ENCODE measurements at regions not wholly inside any gene's neighbourhood (a gene's known extent, or its start where the extent isn't known, plus 50 kb on each side); places are given as distances from the start of the nearest gene placed in this dataset.

DNA sequence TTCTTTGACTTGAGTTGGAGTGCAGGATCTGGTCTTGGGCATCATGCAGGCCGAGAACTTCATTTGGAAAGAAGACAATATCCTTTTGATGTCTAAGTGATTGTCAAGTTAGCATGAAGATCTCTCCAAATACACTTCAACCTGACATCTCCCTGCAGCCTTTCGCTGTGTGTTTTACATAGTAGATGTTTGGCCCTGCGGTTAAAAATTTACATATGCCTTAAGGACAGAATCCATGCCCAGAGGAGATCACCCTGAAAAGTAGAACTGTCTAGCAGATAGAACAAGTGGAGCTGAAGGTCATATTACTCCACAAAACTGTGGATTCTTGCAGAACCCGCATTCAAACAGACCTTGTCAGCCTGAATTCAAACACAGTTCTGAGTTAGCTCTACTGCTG, 409.9 kb downstream of the LPIN1 start:
- H4K20me1 ChIP-seq (ENCODE audit: control insufficient read depth, insufficient read depth, low read length, poor library complexity, severe bottlenecking), result no peaks in the 10 kb centered on the region
- H3K4me3 ChIP-seq (ENCODE audit: control extremely low read depth in 1 of 5, extremely low read depth in 1 of 5, insufficient read depth in 1 of 5, low read depth in 2 of 5, low read length in 4 of 5), result no peak overlapping the region
- no peak for DNase-seq
- no peaks in the 10 kb centered on the region for H3K27me3 ChIP-seq (replicated peaks in 1 of 4; ENCODE audit: control extremely low read depth in 1 of 4, control insufficient read depth in 3 of 4, insufficient read depth in 4 of 4, low read length in 3 of 4)
- H3K4me1 ChIP-seq (ENCODE audit: control insufficient read depth in 2 of 2, insufficient read depth in 2 of 2, low read length in 2 of 2), result peaks cover 6 to 7% of the 10 kb centered on the region in 2 donors
- Mint-ChIP-seq H3K4me1 (peaks cover 19% of the 10 kb centered on the region), H3K9me3 (ENCODE audit: insufficient read depth) (no peaks in the 10 kb centered on the region), H3K27ac (no peak overlapping the region), H3K4me3 (no peak overlapping the region), H3K27me3 (no peaks in the 10 kb centered on the region)
- no peak for ATAC-seq (ENCODE audit: low read depth)
- no peak overlapping the region for H3K9ac ChIP-seq (ENCODE audit: low read length)
- no peaks in the 10 kb centered on the region for H3K36me3 ChIP-seq (replicated peaks in 1 of 2; ENCODE audit: control extremely low read depth in 1 of 2, control insufficient read depth in 1 of 2, extremely low read depth in 1 of 2, insufficient read depth in 2 of 2, low read length in 1 of 2)
- no peak overlapping the region for H3K27ac ChIP-seq (ENCODE audit: low read length in 2 of 2)
- 100% methylated on average over 1 of the region's 4 CpGs for WGBS (ENCODE audit: insufficient coverage)
- TF ChIP-seq, protein P1, sequence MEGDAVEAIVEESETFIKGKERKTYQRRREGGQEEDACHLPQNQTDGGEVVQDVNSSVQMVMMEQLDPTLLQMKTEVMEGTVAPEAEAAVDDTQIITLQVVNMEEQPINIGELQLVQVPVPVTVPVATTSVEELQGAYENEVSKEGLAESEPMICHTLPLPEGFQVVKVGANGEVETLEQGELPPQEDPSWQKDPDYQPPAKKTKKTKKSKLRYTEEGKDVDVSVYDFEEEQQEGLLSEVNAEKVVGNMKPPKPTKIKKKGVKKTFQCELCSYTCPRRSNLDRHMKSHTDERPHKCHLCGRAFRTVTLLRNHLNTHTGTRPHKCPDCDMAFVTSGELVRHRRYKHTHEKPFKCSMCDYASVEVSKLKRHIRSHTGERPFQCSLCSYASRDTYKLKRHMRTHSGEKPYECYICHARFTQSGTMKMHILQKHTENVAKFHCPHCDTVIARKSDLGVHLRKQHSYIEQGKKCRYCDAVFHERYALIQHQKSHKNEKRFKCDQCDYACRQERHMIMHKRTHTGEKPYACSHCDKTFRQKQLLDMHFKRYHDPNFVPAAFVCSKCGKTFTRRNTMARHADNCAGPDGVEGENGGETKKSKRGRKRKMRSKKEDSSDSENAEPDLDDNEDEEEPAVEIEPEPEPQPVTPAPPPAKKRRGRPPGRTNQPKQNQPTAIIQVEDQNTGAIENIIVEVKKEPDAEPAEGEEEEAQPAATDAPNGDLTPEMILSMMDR (IDR thresholded peaks at IDR 0.05), result no peak
- TF ChIP-seq EZH2 (IDR thresholded peaks at IDR 0.05; ENCODE audit: borderline replicate concordance, insufficient read depth, low read depth, low read length, poor library complexity, severe bottlenecking), result no peak
- CTCF ChIA-PET, result no interaction called here
- POLR2A ChIA-PET, result no interaction called here
- H3K79me2 ChIP-seq (ENCODE audit: control insufficient read depth, insufficient read depth, low read length), result no peaks in the 10 kb centered on the region
- no peaks in the 10 kb centered on the region for H3K9me3 ChIP-seq (ENCODE audit: control extremely low read depth in 1 of 3, control insufficient read depth in 2 of 3, insufficient read depth in 1 of 3, low read length in 2 of 3)
- intact Hi-C loops (cut with micrococcal nuclease), result no loop called here
- H3K4me2 ChIP-seq (replicated peaks; ENCODE audit: low read depth, low read length, poor library complexity, severe bottlenecking), result no peak overlapping the region
- H2AFZ ChIP-seq (ENCODE audit: insufficient read depth, low read depth, low read length, poor library complexity, severe bottlenecking), result no peak overlapping the region

DNA sequence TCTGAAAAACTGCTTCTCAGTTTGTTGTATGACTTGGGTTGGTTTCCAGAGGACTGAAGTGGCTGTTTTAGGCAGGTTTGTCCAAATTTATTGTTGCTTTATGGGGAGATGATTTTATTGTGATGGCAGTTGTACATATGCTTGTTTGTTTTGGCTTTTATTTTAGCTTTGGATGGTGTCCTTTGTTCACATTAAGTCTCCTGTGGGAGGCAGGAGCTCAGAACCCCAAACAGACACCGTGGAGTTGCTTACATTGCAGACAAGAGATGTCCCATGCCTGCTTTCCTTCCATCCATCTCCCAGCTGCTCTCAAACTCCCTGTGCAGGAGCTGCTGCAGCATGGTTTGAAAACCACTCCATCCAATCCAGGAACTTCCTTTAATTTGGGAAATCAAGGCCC, 414.7 kb downstream of the LPIN1 start:
- H3K9me3 ChIP-seq (ENCODE audit: control extremely low read depth in 1 of 3, control insufficient read depth in 2 of 3, insufficient read depth in 1 of 3, low read length in 2 of 3), result no peaks in the 10 kb centered on the region
- no peak overlapping the region for H3K27ac Mint-ChIP-seq
- no peaks in the 10 kb centered on the region for H4K20me1 ChIP-seq (ENCODE audit: control insufficient read depth, insufficient read depth, low read length, poor library complexity, severe bottlenecking)
- H3K4me1 ChIP-seq (ENCODE audit: control insufficient read depth in 2 of 2, insufficient read depth in 2 of 2, low read length in 2 of 2), result peaks cover 0 to 1% of the 10 kb centered on the region in 2 donors
- no peak overlapping the region for H3K9ac ChIP-seq (ENCODE audit: low read length)
- no peaks in the 10 kb centered on the region for H3K9me3 Mint-ChIP-seq (ENCODE audit: insufficient read depth)
- WGBS (ENCODE audit: insufficient coverage), result 88% methylated on average over 1 of the region's 1 CpG
- intact Hi-C loops (cut with micrococcal nuclease), result no loop called here
- H3K27me3 Mint-ChIP-seq, result no peaks in the 10 kb centered on the region
- no peaks in the 10 kb centered on the region for H3K36me3 ChIP-seq (replicated peaks in 1 of 2; ENCODE audit: control extremely low read depth in 1 of 2, control insufficient read depth in 1 of 2, extremely low read depth in 1 of 2, insufficient read depth in 2 of 2, low read length in 1 of 2)
- H3K4me3 ChIP-seq (ENCODE audit: control extremely low read depth in 1 of 5, extremely low read depth in 1 of 5, insufficient read depth in 1 of 5, low read depth in 2 of 5, low read length in 4 of 5), result no peak overlapping the region
- no peak overlapping the region for H3K4me3 Mint-ChIP-seq
- ChIA-PET POLR2A (no interaction called here), CTCF (interaction anchor here (0.8 to 0.9 kb wide), 2 partner anchors 9 to 16 kb away, joined by 3 to 4 read pairs; no protein-coding TSS in a partner anchor)
- no peak overlapping the region for H3K4me2 ChIP-seq (replicated peaks; ENCODE audit: low read depth, low read length, poor library complexity, severe bottlenecking)
- peaks cover 4% of the 10 kb centered on the region for H3K4me1 Mint-ChIP-seq
- H3K27me3 ChIP-seq (replicated peaks in 1 of 4; ENCODE audit: control extremely low read depth in 1 of 4, control insufficient read depth in 3 of 4, insufficient read depth in 4 of 4, low read length in 3 of 4), result no peaks in the 10 kb centered on the region
- TF ChIP-seq, protein P1 (IDR thresholded peaks at IDR 0.05), result no peak
- TF ChIP-seq EZH2 (IDR thresholded peaks at IDR 0.05; ENCODE audit: borderline replicate concordance, insufficient read depth, low read depth, low read length, poor library complexity, severe bottlenecking), result no peak
- no peak overlapping the region for H2AFZ ChIP-seq (ENCODE audit: insufficient read depth, low read depth, low read length, poor library complexity, severe bottlenecking)
- no peaks in the 10 kb centered on the region for H3K79me2 ChIP-seq (ENCODE audit: control insufficient read depth, insufficient read depth, low read length)
- H3K27ac ChIP-seq (ENCODE audit: low read length in 2 of 2), result no peak overlapping the region
- DNase-seq (no peak), ATAC-seq (ENCODE audit: low read depth) (no peak)

Data from B cell (primary cell).